ENCODE measurements at regions not wholly inside any gene's neighbourhood (a gene's known extent, or its start where the extent isn't known, plus 50 kb on each side); places are given as distances from the start of the nearest gene placed in this dataset.
A peak's percentile ranks its signal among the peaks of the same experiment; 100 is the strongest.

DNA sequence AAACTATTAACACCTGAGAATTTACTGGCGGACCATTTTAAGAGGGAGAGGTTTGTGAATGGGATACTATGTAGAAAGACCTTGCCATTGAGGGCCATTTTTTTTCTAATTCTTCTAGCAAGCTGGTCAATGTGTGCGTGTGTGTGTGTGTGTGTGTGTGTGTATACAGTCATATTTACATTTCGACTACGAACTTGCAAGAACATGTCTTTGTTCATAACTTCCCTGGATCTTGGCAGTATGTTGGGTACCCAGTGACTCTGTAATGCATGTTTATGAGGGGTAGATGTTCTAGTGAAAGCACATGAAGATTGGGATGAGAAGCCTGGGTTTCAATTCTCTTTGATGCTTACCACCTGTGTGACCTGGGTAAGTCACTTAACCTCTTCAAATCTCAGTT lies 133.6 kb downstream of the UBE2E3 start:
- ATAC-seq, result no peak

DNA sequence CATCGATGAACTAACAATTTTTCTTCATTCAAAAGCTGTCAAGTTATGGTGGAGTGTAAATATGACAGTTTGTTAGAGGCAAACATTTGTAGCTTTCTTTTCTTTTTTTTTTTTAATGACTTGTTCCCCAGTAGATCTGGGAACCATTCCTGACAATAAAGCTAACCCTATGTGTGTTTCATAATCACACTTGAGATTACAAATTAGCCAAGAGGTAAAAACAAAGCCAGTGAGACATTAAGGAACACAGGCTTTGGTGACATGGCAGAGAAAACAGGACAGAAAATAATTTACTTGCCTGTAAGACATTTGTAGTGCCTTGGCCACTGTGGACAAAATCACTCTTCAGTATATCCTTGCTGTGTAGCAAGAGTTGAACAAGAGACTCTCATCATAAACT lies 135.9 kb downstream of the UBE2E3 start:
- no peak for ATAC-seq

DNA sequence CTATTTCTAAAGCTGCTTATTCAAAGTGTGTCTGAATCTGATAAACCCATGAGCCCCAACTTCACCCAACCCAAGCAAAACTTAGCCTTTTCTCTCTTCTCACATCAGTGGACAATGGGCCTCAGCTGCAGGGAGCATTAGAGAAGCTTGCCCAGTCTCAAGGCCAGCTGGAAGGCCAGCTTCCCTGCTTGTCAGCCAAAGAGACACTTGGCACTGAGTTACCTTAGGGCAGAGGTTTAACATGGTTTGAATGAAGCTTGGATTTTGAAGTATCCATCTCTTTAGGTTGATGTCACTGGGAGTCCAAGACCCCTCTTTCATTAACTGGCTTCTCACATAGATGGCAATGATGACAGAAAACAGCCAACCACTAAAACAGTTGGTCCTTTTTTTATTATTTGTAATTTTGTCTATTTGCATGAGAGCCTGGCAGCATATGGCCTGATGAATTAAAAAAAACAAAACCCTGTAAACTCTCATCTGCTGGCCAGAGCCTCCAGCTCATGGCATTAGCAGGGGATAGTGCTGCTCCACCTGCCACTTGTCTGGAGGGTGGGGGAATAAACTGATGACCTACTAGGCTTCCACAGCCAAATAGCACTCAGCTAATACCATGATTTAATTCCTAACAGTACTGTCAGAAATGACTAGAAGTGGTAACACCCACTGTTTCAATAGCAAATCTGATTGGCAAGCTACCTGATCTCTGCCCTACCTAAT lies 137.0 kb downstream of the UBE2E3 start:
- no peak for ATAC-seq

DNA sequence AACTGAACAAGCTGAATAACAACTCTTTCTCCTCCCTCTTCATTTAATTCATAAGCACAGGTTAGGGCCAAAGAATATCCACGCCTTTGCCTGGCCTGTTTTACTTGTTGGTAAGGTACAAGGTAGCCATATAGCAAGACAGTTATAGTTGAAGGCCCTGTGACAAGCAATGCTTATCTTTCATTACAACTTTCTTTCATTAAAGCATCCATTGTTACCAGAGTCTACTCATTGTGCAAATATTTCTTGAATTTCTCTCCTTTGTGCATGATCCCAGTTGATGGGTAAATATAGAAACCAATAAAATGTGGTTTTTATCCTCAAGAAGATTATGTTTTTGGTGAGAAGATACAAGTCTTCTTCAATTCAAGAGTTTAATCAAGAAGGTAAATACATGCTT lies 140.2 kb downstream of the UBE2E3 start:
- ATAC-seq, result peak; percentile 67

DNA sequence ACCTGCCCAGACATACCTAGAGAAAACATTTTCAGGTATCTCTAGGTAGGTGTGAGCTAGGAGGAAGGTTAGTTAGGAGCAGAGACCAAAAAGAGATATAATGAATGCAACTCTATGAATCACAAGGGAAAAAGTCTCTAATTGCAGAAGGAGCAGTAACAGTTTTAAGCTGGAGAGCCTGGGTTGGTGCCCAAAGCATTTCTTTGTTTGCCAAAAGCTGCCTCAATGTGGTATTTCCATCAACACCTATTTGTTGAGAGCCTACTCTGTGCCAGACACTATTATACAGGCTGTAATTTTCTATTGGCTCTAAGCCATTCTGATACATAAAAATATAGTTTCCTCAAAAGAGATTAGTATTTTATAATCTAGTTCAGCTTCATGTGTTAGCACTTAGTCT lies 141.6 kb downstream of the UBE2E3 start:
- no peak for ATAC-seq

DNA sequence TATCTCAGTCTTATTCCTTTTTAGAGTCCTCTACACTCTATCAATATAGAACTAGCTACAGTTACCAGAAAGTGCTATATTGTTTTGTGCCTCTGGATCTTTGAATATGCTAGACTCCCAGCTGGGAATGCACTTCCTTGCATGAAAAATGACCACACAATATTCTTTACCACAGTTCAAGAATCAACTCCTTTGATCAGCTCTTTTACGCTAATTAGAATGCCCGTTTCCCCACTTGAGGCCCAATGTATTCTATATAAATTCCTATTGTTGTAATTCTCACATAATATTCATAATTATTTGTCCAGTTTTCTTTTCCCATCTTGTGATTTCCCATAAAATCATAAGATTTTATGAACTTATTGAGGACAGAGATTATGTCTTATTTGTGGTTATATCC lies 142.2 kb downstream of the UBE2E3 start:
- no peak for ATAC-seq

DNA sequence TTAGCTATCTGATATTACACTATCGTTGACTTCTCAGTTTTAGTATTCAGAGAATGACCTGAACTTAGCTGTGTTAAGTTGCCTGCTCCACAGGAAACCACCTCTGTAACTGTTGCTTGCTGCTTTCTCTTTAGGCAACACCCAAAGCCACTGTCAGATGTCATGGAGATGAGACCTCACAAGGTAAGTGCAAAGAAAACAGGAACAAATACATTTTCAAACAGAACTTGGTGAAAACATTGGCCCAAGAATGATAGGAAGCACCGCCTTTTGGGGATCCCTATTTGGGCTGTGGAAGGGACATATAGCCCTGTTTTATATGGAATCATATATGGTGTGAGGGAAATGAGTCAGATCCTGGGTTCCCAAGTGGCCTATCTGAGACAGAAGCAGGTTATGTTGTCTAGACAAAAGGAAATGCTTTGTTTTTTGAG lies 143.4 kb downstream of the UBE2E3 start:
- no peak for ATAC-seq

DNA sequence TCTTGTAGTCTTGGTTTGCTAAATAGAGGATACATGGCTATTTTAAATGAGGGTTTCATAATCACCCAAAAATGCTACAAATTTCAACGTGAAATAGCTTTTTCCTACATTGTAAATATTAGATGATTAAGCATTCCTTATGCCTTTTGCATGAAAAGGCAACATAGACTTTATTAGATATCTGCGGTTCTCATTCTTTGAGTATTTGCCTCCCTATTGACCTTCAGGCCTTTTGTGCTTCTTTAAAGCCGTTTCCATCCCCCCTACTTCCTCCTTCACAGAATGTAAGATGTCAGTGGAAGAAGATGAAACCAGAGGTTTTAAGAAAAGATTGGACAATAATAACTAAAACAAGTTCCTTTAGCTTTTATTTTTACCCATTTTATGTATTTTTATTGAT lies 144.1 kb downstream of the UBE2E3 start:
- ATAC-seq, result no peak

DNA sequence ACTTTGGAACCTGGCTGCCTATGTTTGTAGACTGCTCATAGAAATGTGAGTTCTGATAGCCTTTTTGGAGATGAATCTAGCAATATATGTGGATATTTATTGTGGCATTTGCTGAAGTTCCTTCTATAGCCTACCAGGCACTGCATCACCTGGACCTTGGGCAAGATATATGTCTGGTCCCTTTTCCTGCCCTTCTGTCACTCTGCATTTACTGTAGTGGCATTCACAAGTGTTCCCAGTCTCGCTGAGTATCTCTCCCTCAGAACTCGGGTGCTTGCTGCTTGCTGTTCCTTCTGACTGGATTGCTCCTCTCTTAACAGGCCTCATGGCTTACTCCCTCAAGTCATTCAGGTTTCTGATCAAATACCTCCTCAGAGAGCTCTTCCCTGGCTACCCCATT lies 145.0 kb downstream of the UBE2E3 start:
- no peak for ATAC-seq

DNA sequence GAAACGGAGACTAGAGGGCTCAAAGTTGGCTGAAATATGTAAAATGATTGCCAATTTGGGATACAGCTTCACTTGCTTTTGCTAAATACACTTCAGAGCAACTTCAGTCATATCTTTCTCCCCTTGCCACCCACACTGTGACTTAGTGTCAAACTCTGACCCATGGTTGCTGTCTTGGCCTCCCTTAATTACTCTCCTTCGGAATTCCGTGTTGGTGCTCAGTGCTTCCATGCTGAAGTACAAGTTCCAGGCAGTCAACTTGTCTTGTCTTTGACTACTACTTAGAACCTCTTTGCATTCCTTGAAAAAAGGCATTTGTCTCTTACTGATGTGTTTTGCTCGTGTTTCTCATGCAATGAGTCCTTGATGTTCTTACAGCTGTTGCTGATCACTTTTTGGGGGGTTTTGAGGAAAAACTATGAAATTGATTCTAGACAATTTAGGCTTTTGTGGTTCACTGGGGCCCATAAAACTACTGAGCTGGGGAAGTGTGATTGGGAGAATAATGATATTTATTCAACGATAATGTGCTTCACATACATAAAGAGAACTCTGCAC lies 146.0 kb downstream of the UBE2E3 start:
- no peak for ATAC-seq

DNA sequence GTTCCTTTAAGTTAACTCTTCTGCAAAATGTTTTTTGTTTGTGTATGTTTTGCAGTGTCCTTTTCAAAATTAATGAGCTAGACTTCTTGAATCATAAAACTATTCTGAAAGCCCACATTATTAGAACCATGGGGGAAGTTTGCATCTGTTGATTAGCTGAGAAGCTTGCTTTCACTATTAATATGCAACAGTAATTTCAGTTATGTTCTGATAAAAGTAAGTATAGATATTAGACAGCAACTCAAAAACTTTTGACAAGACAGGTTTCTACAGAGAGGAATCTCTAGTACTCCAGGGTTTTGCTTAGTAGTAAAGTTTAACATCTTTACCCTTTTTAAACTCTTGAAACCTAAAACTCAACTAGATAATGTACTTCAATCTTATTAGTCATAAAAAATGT lies 147.8 kb downstream of the UBE2E3 start:
- ATAC-seq, result no peak

DNA sequence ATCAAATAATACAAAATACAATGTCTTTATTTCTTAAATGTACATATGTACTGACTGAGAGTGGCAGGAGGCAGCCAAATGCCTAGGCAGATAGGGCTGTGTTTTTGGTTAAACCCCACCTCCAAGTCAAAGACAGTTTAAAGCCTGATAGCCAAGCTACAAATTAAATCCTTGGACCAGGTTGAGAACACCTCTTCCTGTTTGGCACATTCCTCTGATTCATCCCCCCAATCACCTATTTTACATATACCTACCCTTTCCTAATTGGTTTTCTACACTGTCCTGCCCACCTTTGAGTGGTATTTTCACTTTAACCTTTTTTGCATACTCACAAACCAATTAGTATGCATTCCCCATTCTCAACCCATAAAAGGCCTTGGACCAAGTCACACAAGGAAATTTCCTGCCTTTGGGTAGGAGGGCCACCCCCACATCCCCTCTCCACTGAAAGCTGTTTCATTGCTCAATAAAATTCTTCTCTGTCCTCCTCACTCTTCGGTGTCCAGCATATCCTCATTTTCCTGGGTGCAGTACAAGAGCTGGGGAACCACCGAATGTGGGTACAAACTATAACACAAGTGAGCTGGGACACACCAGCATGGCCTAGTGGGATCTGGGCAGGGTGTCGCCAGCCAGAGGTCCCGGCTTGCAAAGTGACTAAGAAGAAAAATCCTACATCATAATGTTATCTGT lies 149.1 kb downstream of the UBE2E3 start:
- ATAC-seq, result no peak

DNA sequence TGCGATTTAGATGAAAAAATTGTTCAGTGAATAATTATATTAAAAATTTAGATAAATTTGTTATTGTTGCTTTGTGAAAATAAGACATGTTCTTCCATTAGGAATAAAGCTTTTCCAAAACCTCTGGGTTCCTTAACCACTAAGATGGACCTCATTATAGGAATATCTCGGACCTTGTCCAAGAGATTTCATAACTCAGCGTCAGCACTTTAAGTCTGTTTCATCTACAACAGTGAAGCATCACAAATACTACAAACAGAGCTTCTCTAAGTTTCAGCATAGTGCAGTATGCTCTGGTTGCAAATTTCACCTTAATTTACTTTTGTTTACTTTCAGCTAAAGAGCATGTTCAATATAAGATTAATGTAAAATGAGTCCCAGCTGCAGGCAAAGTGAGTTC lies 150.3 kb downstream of the UBE2E3 start:
- ATAC-seq, result no peak

DNA sequence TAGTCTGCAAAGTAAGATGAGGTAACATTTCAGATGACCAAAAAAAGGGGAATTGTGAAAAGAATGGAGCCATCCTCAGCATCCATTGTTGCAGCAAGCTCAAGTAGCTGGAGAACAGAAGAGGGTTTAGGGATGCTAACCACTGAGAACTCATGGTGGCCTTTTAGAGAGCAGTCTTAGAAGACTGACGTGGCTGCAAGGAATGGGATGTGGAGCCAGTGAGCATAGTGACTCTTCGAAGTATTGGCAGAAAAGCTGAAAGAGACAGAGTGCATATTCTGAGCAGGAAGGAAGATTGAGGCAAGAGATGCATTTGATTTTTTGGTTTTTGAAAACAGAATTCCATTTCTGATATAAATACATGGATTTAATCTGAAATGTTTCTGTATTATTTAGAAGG lies 151.2 kb downstream of the UBE2E3 start:
- ATAC-seq, result no peak

DNA sequence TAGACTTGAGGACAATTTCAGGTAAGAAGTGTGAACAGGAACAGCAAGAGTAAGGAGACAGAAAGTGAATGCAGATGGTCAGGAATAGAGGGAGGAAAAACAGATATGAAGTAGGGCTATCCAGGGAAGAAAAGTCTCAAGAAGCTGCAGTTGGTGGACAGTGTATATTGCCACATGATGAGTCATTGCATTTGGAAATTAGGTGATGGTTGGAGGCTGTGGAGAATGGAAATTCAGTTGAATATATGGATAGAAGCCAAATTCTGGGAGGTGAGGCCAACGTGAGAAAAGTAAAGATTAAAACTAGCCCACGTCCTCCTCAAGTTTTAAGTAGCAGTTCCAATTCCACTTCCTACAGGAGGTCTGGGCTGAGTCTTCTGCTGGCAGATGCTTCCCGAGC lies 158.4 kb downstream of the UBE2E3 start:
- no peak for ATAC-seq

DNA sequence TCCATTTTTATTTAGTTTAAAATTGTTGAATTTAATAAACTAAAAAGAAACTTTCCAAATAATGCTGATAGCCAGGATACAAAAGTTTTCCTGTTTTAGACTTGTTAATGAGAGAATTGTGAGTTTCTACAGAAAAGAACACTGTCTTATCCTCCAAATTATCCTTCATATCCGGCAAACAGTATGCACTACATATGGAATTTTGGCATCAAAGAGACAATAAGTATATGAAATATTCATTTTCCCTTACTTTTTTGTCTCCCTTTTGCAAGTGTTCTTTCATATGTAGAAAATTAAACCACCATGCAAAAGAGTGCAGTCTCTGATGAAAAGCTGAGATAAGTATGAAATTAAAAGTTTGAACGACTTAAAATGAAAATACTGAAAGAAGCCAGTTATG lies 159.4 kb downstream of the UBE2E3 start:
- no peak for ATAC-seq

DNA sequence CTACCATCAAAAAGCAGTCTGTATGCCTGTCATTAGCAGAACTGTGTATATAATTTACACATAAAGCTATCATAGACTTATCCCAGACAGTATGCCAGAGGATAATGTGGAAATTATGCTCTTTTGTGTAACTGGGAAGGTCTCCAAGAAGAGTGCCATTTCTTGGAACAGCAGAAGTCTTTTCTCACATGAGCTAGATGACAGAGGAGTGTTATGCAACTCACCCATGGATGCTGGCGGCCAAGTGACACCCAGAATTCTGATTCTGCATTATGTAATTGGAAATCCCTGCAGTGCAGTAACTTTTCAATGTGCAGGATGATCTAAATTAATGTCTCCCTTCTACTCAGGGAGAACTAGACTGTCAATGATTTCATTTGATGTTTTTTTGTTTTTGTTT lies 160.0 kb downstream of the UBE2E3 start:
- ATAC-seq, result no peak

DNA sequence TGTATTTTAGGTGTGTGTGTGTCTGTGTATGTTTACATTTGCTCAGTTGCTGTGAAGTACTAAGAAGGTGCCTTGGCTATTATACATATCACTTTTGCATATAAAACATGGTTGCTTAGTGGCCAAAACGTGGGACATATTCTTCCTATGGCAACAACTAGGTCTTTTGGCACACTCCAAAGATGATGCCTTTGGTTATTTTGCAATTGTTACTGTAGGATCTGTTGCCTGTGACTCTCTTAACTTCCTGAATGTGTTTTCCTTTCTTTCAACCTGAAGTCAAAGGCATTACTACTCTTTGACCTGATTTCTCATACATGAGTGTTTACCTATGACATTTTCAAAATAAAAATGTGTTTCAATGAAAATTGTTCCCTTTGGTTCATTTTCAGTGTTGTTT lies 160.5 kb downstream of the UBE2E3 start:
- no peak for ATAC-seq

DNA sequence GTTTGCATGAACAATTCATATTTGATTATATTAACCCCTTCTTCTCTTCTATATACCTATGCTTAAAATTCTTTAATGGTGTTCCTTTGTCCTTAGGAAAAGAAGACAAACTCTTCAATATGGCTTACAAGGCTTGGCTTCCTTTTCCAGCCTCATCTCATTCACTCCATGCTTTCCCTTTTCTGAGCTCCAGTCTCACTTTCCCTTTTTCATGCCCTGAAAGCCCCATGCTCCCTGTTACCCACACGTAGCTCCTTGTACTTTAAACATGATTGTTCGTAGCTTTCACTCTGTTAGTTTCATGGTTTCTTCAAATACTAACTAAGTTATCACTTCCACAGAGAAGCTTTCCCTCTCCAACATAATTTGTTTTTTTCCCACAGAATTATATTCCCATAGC lies 161.3 kb downstream of the UBE2E3 start:
- ATAC-seq, result no peak

DNA sequence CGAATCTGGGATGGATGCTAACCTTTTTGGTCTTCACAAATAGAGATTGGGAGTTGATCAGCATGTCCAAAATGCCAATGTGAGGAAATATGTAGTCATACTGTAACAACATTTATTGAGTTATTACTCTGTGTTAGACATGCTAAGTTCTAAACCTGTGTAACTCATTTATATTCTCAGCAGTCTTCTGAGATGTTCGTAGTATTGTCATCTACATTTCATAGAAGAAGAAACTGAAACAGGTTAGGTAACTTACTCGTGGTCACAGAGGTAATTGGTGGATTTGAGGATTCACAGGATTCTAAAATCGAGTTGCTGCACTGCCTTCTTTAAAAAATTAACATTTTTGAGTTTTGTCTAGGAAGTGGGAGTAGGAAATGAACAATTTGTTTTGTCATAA lies 162.1 kb downstream of the UBE2E3 start:
- ATAC-seq, result no peak

DNA sequence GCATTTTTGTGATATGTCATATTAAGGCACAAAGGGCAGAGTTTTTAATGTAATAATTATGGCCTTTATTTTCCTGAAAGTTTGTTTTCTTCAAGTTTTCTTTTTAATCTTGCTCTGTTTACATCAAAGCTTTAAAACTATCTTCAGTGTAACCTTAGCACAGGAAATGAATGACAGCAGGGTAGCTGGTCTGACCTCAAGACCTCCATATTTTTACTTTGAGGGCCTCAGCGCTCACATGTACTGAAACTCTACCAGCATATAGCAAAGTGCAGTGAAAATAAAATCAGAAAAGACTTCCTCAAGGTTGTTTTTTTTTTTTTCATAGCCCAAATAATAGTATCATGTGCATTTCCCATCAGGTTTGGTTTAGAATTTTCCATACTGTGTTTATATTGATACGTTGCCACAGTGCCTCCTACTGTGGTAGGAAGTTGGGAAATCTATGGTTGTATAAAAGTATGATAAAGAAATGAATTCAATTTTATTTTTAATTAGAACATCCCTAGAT lies 163.4 kb downstream of the UBE2E3 start:
- ATAC-seq, result no peak

DNA sequence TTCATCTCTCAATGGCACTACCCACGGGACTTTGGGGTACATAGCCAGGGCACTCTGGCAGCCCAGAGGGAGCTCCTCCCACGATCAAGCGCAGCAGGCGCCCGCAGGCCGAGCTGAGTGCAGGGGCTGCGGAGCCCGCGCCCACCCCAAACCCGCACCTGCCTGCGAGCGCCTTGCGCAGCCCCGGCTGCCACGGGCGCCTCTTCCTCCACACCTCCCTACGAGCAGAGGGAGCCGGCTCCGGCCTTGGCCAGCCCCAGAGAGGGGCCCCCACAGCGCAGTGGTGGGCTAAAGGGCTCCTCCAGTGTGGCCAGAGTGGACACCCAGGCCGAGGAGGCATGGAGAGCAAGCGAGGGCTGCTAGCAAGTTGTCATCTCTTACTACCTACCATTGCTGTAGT lies 165.2 kb downstream of the UBE2E3 start:
- ATAC-seq, result no peak

DNA sequence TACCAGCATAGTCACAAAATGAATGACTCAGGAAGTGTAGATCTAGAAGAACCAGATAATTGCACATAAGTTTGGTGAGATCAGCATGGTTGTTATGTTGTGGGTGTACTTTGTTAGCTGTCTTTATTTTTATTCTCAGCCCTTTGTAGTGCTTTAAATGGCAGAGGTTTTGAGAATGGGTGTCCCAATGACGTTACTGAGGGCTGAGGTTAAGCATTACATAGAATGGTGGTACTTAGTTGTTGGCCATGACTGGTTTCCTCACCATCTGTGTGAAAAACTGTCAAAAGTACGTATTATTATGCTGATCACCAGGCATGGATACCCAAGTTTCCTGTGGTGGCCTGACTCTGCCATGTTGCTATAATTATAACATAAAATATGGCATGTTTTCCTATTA lies 165.8 kb downstream of the UBE2E3 start:
- ATAC-seq, result no peak

DNA sequence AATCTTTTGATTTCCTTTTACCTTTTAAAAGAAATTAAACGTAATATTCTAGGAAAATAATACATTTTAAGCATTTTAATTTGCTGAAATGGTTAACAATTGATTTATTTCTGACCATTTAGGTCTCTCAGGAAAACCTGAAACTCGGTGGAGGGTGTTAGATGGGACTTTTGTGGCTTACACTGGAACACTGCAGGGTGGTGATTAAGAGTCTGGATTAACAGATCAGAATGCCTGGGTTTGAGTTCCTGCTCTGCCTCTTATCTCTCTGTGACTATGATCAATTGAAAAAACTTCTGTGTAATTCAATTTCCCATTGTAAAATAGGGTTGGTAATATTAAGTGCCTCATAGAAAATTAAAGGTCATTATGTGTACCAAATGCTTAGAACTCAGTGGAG lies 168.7 kb downstream of the UBE2E3 start:
- no peak for ATAC-seq
